Activated effector memory CD4-positive, alpha-beta T cell treated with anti-CD3 and anti-CD28 coated beads, Interleukin-2, amount 50 U/mL, for 16 hours (primary cell): ENCODE measurements at regions not wholly inside any gene's neighbourhood (a gene's known extent, or its start where the extent isn't known, plus 50 kb on each side); places are given as distances from the start of the nearest gene placed in this dataset.
"Not testable (repeated sequence)": the region's sequence is repeated elsewhere in the genome, so short reads cannot be mapped to it uniquely, and the experiment has no call there.

Experiments used
- DNase-seq: peaks from one replicate; pipeline ENCODE4 v3.0.0-alpha.2; 2020

DNA sequence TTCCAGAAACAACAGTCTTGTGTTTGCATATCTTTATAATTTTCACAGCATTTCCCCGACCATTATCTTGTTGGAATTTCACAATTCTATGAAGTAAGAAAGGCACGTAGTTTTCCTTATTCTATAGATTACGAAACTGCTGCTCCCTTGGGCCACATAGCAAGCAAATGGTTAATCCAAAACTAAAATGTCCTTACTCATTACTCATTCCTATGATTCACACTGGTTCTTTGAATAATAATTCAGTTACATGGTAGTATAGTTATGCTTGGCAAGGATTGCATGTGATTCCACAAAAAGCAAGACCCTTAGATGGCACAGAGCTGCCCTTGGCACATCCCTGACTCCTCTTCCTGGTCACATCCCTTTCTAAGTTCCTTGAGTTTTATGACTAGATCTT is 51.2 kb downstream of the OR13H1 start:
- DNase-seq, result no peak

DNA sequence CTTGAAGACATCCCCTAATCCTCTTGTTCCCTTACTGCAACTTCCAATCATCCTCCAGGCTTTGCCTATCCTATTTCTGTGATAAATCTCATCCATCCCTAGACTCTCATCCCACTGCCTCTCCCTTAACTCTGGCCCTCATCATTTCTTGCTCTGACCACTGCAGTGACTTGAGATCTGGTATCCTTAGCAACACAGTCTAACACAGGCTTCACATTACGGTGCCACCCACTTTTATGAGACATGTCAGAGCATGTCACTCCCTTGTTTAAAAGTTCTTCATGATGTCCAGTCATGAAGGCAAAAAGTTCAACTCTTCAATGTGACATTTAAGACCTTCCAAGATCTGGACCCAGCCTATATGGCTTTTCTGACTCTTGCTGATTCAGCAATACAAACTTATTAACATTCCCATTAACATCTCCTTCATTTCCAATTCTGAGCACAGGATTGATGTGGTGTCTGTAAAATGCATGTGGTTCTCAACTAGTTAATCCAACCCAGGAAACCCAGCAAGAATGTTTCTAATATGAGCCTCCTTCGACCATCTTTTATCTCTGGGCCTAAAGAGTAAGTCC is 64.0 kb downstream of the OR13H1 start:
- DNase-seq, result no peak

GRCh38 chrX:131609480-131609879 is 65.6 kb downstream of the OR13H1 start:
- DNase-seq, result no peak

GRCh38 chrX:131613260-131613659 is 69.4 kb downstream of the OR13H1 start:
- no peak for DNase-seq

DNA sequence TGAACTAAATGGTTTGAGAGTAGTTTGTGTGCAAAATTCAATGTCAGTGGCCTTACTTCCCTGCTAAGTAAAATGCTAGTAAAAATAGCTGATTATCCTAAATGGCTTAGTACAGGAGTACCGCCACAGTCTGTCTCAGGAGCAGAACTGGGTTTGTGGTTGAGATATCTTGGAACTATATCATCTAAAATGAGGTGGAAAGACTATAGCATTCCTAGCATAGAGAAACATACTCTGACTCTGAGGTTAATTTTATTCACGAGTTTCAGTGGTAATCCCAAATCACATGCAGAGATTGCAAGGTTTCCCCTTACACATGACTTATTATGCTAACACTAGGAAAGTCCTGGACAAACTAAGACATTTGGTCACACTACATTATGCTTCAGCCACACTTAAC is 70.4 kb downstream of the OR13H1 start:
- no peak for DNase-seq

DNA sequence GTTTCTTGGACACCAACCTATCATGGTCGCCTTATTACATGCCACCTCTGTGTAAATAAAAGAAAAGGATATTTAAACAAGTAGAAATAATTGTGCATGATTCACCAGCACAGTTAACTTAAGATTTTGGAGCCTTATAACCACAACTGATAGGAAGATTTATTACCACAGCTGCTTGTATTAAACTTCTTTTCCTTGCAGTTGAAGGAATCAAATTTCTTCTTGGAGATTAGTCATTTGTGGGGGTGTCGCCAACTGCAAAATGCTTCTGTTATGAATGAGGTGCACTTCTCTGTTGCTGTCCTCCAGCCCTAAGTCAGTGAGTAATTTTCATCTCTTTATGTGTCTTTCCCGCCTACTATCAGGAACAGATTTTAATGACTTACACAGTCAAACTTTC is 73.3 kb downstream of the OR13H1 start:
- DNase-seq, result no peak

DNA sequence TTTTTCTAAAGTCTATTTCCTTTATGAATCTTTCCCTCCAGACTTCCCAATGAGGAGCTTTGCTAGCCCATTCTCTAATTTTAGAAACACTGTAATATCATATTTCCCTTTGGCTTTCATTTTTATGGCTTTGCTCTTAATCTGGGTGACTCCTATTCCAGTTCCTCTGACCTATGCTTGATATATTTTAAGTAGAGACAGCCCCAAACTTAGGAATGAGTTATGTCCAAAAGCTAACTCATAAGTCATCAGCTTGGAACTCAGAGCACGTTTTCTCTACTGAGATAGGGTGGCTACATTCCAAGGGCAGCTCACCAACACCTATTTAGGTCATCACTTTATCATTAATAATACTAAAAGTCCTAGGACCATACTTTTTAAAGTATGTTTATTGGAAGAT is 77.8 kb downstream of the OR13H1 start:
- no peak for DNase-seq

GRCh38 chrX:131626681-131627296 is 82.9 kb downstream of the OR13H1 start:
- no peak for DNase-seq

DNA sequence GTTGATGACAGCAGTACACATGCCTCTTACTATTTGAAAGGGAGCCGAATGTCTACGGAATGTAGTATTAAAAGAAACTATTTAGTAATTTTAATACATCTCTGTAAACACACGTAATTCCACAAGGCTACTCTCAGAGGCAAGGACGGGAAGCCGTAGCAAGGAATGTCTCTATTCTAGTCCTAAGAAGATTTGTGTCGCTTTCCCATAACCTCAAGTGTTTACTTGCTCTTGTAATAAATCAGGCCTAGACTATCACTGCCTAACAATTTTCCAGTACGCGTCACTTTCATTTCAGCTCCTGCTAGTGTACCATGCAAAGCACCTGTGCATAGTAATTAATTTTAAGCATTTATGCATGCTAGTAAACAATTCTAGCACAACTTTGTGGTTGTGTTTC is 86.7 kb downstream of the OR13H1 start:
- DNase-seq, result no peak

DNA sequence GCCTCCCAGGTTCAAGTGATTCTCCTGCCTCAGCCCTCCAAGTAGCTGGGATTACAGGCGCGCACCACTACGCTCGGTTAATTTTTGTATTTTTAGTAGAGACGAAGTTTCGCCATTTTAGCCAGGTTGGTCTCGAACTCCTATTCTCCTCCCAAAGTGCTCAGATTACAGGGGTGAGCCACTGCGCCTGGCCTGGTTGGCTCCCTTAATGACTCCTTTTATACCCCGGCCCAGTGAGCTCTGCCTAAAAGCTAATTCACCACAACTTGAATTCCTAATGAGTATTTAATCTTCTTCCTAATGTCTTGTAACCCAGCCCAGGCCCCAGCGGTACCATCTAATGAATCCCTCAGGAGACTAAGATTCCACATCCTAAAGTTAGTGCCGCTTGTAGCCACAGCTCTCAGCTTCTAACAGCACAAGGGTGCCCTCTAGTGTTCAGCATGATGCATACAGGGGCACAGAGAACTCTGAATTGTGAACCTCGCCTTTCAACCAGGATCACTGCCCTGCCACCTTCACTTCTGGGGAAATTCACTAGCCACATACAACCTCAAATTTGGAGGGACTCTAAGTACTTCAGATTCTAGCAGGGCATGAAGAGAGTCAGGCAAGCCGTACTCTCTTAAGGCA is 89.5 kb downstream of the OR13H1 start:
- DNase-seq, result peak; percentile 62

DNA sequence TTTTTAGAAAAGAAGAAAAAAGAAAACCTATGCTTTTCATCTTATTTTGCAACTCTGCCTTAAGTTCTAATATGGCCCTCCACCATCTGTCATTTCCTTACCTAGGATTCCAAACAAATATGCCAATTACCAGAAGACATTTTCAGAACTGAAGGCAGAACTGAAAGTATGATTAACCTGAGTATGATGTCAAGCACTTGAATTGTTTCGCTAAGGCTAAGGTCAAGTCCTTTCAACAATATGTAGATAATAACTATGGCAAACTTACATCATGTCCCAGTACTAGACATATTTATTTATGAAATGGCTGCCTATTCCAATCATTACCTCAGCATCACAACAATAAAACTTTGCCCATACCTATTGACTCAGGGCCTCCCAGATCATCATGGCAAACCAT is 91.0 kb downstream of the OR13H1 start:
- no peak for DNase-seq

DNA sequence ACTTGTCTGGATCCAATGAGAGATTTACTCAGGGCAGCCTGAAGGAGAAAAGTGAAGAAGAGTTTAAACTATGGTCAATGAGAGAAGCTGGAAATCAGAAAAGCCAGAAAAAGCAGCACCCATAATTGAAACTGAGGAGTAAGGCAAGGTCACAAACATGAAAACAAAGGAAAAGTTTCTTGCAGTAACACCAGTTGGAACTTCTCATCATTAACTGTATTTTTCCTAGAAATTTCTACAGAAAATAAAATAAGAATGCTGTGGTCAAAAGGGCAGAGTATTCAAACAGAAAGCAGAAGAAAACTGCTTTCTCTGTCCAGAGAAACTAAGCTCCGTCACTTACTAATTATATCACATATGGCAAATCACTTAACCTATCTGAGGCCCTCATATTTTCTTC is 102.2 kb downstream of the OR13H1 start:
- DNase-seq, result no peak

DNA sequence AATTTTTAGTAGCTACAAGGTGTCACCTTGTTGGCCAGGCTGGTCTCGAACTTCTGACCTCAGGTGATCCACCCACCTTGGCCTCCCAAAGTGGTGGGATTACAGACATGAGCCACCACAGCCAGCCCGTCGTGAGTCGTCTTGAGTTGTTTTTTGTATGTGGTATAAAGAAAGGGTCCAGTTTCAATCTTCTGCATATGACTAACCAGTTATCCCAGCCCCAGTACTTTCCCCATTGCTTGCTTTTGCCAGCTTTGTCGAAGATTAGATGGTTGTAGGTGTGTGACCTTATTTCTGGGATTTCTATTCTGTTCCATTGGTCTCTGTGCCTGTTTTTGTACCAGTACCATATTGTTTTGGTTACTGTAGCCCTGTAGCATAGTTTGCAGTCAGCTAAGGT is 105.9 kb downstream of the OR13H1 start:
- DNase-seq, result no peak

- DNase-seq, result no peak
Measured at GRCh38 chrX:131650637-131651410, 107.0 kb downstream of the OR13H1 start.

DNA sequence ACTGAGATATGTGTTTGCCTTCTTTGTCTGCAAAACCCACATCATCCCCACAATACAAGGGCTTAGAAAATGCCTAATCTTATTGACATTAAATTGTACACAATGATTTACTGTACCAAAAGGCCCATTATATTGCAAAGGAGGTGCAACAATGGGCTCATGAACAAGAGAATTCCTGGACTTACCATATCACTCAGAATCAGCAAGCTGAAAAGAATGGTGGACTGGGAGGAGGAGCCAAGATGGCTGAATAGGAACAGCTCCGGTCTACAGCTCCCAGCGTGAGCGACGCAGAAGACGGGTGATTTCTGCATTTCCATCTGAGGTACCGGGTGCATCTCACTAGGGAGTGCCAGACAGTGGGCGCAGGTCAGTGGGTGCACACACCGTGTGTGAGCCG is 119.9 kb downstream of the OR13H1 start:
- DNase-seq, result not testable (repeated sequence)

DNA sequence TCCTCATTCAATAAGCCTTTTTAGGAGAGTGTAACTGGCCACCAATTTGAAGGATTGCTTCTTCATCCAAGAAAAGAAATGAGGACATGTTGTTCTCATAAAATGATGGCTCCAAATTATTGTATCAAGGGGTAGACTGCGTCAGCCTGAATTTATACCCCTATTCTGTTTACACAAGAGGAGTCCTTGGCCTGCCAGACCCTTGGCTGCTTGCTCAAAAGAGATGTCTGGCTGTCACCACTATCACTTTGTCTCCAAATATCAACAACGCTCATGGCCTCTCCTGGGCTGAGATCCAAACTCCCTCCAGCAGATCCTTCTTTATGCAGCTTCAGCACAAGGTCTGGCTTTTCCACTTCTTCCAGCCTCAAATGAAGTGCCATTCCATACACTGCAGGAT is 127.9 kb downstream of the OR13H1 start:
- no peak for DNase-seq

DNA sequence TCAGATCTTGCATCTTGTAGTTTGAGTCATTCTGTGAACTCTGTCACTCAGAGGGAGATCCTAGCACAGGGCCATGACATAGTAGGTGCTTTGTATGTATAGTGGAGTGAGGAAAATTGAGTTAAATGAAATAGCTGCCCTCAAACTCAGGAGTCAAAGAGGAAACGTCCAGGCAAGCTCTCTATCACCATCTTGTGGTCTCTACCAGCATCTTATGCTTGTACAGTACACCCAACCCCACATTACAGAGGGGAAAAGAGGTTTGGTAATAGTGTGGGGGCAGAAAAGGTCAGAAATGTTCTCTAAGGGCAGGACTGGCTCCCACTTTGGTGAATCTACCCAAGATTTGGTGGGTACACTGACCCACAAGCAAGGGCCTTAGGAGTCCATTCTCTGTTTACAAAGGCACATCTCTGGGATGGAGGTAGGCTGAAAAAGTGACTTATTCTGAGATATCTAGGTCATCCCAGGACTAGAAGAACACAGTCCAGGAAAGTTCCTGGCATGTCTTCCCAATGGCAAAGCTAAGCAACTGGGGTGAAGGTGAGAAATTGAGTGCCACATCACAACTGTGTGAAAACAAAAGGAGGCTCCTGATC is 131.8 kb downstream of the OR13H1 start:
- no peak for DNase-seq

DNA sequence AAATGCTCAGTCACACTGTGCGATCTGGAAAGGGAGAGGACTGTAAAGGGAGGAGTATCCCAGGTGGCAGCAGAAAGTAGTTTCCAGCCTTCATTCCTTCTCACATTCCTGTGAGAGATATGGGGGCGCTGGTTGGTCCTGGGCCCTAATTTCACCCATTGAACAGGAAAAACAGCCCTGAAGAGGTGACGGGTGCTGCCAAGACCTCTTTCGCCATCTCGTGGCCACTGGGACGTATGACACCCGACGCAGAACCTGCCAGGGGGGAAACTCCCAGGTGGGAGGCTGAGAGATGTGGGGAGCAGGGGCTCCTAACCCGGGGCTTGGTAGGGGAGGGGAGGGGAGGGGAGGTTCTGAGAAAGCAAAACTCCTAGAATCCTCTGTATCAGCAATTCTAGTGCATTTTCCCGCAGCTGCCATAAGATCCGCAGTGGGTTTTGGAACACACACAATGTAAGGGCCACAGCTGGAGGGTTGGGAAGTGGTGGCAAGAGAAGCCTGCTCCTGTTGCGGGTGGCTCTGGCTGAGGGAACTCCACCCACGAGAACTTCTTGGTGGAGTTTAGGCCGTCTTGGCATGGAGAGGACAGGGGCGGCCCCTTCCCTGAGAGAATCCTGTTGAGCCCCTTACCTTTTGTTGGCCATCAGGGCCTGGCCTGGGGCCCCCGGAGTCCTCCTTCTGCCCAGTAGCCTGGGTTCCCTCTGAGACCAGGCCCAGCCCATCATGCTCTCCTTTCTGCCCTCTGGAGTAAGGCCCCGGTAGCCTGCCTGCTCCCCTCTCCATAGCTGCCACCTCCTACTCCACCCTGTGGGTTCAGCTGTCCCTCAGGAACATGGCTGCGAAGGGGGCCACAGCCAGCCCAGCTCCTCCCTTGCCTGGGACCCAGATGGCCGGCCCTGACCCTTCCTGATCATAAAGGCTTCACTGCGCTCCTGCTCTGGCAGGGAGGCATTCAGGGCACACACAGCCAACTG is 134.1 kb downstream of the OR13H1 start:
- DNase-seq, result peak; percentile 63

DNA sequence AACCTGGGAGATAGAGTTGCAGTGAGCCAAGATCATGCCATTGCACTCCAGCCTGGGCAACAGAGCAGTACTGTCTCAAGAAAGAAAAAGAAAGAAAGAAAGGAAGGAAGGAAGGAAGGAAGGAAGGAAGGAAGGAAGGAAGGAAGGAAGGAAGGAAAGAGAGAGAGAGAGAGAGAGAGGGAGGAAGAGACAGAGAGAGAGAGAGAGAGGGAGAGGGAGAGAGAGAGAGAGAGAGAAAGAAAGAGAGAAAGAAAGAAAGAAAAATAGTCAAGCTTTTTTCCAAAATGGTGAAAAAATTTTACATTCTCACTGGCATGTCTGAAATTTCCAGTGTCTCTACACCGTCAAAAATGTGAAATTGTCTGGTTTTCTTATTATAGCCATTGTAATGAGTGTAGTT is 138.9 kb downstream of the OR13H1 start:
- DNase-seq, result not testable (repeated sequence)

DNA sequence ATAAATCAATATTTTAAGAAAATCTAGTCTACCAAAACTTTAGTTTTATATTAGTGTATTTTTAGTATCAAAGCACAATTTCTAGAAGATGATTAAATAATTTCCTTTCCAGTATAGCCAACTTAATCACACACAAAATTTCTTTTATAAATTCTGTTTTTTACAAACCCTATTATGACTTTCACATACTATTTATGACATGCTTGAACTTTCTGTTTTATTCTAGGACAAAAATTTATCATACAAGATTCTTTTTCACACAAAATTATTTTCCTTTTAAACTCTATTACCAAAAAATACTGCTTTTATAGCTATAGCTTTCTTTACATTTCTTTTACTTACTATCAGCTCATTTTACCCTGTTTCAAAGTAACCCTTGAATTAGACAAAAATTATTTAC is 149.5 kb downstream of the OR13H1 start:
- no peak for DNase-seq

DNA sequence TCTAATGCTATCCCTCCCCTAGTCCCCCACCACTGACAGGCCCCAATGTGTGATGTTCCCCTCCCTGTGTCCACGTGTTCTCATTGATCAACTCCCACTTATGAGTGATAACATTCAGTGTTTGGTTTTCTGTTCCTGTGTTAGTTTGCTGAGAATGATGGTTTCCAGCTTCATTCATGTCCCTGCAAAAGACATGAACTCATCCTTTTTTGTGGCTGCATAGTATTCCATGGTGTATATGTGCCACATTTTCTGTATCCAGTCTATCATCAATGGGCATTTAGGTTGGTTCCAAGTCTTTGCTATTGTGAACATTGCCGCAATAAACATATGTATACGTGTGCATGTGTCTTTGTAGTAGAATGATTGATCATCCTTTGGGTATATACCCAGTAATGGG is 153.1 kb downstream of the OR13H1 start:
- DNase-seq, result not testable (repeated sequence)

- no peak for DNase-seq
Measured at GRCh38 chrX:131703646-131704045, 159.8 kb downstream of the OR13H1 start.
